CD14-positive monocyte (primary cell): ENCODE measurements at regions not wholly inside any gene's neighbourhood (a gene's known extent, or its start where the extent isn't known, plus 50 kb on each side); places are given as distances from the start of the nearest gene placed in this dataset.

ENCODE experiments used
- DNase-seq, 3 donors: peaks; one replicate each; pipeline ENCODE4 v3.0.0-alpha.2; 2011 to 2022
- H2AFZ ChIP-seq: 2 replicates; pipeline ENCODE4 v1.6.0; 2012; ENCODE audit warnings: mild to moderate bottlenecking, low read depth, low read length, inconsistent platforms; ENCODE audit not compliant: insufficient read depth, poor library complexity, severe bottlenecking
- H3K27ac ChIP-seq, 2 donors: 1 replicate in 1 of 2; 2 replicates in 1 of 2; pipeline ENCODE4 v1.5.1; 2012 to 2013; ENCODE audit warnings: low read length in 2 of 2, control low read depth in 1 of 2, inconsistent platforms in 1 of 2, low read depth in 1 of 2, mild to moderate bottlenecking in 1 of 2
- H3K27me3 ChIP-seq, 2 donors: one replicate each; pipeline versions ENCODE4 v1.6.0 to v1.6.1; 2011 to 2013; ENCODE audit warnings: low read length in 2 of 2; ENCODE audit not compliant: control insufficient read depth in 2 of 2, insufficient read depth in 2 of 2
- H3K36me3 ChIP-seq, 2 donors: replicated peaks in 1 of 2; 1 replicate in 1 of 2; 2 replicates in 1 of 2; pipeline versions ENCODE4 v1.5.1 to v1.6.1; 2012 to 2013; ENCODE audit warnings: low read length in 2 of 2, control low read depth in 1 of 2, inconsistent platforms in 1 of 2, mild to moderate bottlenecking in 1 of 2; ENCODE audit not compliant: insufficient read depth in 2 of 2, control insufficient read depth in 1 of 2
- H3K4me1 ChIP-seq, 2 donors: 1 replicate in 1 of 2; 2 replicates in 1 of 2; pipeline versions ENCODE4 v1.5.1 to v1.6.1; 2012 to 2013; ENCODE audit warnings: low read length in 2 of 2, control low read depth in 1 of 2, inconsistent platforms in 1 of 2, mild to moderate bottlenecking in 1 of 2, moderate library complexity in 1 of 2; ENCODE audit not compliant: insufficient read depth in 2 of 2, control insufficient read depth in 1 of 2
- H3K4me2 ChIP-seq: replicated peaks from 2 replicates; pipeline ENCODE3; 2012; ENCODE audit warnings: low read length, moderate library complexity, mild to moderate bottlenecking; ENCODE audit not compliant: poor library complexity, severe bottlenecking; ENCODE audit errors: extremely low read depth
- H3K4me3 ChIP-seq, 3 experiments: fragments of 200-600 bp in 1 of 3; sonication (generic) in 1 of 3; replicated peaks in 1 of 3; 1 replicate in 2 of 3; 2 replicates in 1 of 3; pipeline ENCODE4 v1.5.1; 2011 to 2013; ENCODE audit warnings: low read length in 3 of 3, mild to moderate bottlenecking in 3 of 3, control low read depth in 2 of 3, low read depth in 2 of 3, inconsistent platforms in 1 of 3, moderate library complexity in 1 of 3
- H3K79me2 ChIP-seq: 2 replicates; pipeline ENCODE4 v1.6.0; 2012; ENCODE audit warnings: mild to moderate bottlenecking, control low read depth, inconsistent platforms, low read length, moderate library complexity; ENCODE audit not compliant: insufficient read depth
- H3K9ac ChIP-seq: 2 replicates; pipeline ENCODE4 v1.6.0; 2017; ENCODE audit warnings: low read length, mild to moderate bottlenecking; ENCODE audit not compliant: insufficient read depth, poor library complexity, severe bottlenecking
- H3K9me3 ChIP-seq, 2 donors: replicated peaks in 1 of 2; 1 replicate in 1 of 2; 2 replicates in 1 of 2; pipeline versions ENCODE4 v1.5.1 to v1.6.1; 2012 to 2013; ENCODE audit warnings: low read length in 2 of 2, control low read depth in 1 of 2; ENCODE audit not compliant: control insufficient read depth in 1 of 2, insufficient read depth in 1 of 2
- H4K20me1 ChIP-seq: 2 replicates; pipeline ENCODE4 v1.6.0; 2012; ENCODE audit warnings: mild to moderate bottlenecking, low read length, control low read depth, moderate library complexity; ENCODE audit not compliant: insufficient read depth
- H3K27ac Mint-ChIP-seq, 7 donors: one replicate each; pipeline ENCODE4 v1.8.0; 2020; ENCODE audit warnings: mild to moderate bottlenecking in 7 of 7, mixed read lengths in 7 of 7, moderate library complexity in 6 of 7, inconsistent platforms in 2 of 7
- H3K27me3 Mint-ChIP-seq, 3 donors: one replicate each; pipeline ENCODE4 v1.8.0; 2021 to 2022; ENCODE audit warnings: low read depth in 3 of 3, mild to moderate bottlenecking in 3 of 3, mixed read lengths in 3 of 3, moderate library complexity in 3 of 3, inconsistent platforms in 1 of 3
- H3K36me3 Mint-ChIP-seq, 2 donors: one replicate each; pipeline ENCODE4 v1.8.0; 2020; ENCODE audit warnings: mixed read lengths in 2 of 2, inconsistent platforms in 1 of 2, mild to moderate bottlenecking in 1 of 2
- H3K4me1 Mint-ChIP-seq: one replicate; pipeline ENCODE4 v1.8.0; 2020; ENCODE audit warnings: mild to moderate bottlenecking, mixed read lengths
- H3K4me3 Mint-ChIP-seq, 2 donors: one replicate each; pipeline ENCODE4 v1.8.0; 2020; ENCODE audit warnings: mild to moderate bottlenecking in 2 of 2, mixed read lengths in 2 of 2, moderate library complexity in 1 of 2
- H3K9me3 Mint-ChIP-seq, 7 donors: one replicate each; pipeline ENCODE4 v1.8.0; 2020 to 2022; ENCODE audit warnings: mixed read lengths in 7 of 7, mild to moderate bottlenecking in 6 of 7, moderate library complexity in 6 of 7, inconsistent platforms in 2 of 7
- WGBS: methylation state at CpG from one replicate; pipeline ENCODE4 v1.1.5; 2013; ENCODE audit warnings: missing lambda C conversion rate; ENCODE audit not compliant: insufficient coverage; 5-methylcytosine and 5-hydroxymethylcytosine counted together
- intact Hi-C, 2 donors: fragments of 100-400 bp; cut with micrococcal nuclease; formaldehyde crosslinking; loops; one replicate each; pipeline versions ENCODE4 v1.15.0 to v1.15.1; 2023
- TF ChIP-seq, protein P1 (sequence below): fragments of 200-600 bp; IDR thresholded peaks from one replicate; pipeline ENCODE4 v1.8.0; 2022; ENCODE audit warnings: antibody characterized with exemption, mild to moderate bottlenecking

DNA sequence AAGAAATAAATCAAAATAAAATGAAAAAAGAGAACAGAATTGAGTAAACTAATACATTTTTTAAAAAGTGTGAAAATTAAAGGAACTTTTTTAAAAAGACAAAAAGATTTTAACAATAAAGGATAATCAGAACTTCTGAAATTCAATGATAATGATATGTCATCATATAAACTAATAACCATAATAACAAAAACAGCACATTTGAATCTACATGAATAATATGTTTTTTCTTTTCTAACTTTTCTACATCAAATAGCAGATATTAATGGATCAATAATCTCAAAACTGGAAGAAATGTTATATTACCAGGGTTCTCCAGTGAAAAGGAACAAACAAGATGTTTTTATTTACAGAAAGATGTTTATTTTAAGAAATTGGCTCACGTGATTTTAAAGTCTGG, 903.3 kb upstream of the MIR17HG start:
- Histone ChIP-seq H3K9ac (no peak overlapping the region), H3K79me2 (no peaks in the 10 kb centered on the region), H3K9me3 (peaks cover 0 to 4% of the 10 kb centered on the region in 2 donors), H3K36me3 (no peaks in the 10 kb centered on the region), H3K4me1 (no peaks in the 10 kb centered on the region), H3K27me3 (no peaks in the 10 kb centered on the region), H3K27ac (no peak overlapping the region), H4K20me1 (no peaks in the 10 kb centered on the region), H2AFZ (no peak overlapping the region), H3K4me3 (no peak overlapping the region), H3K4me2 (no peak overlapping the region)
- Mint-ChIP-seq H3K27me3 (no peaks in the 10 kb centered on the region), H3K4me1 (no peaks in the 10 kb centered on the region), H3K27ac (no peak overlapping the region), H3K36me3 (no peaks in the 10 kb centered on the region), H3K9me3 (peaks cover 0 to 12% (median 6%) of the 10 kb centered on the region in 7 donors), H3K4me3 (no peak overlapping the region)
- intact Hi-C loops = no loop called here
- TF ChIP-seq, protein P1, sequence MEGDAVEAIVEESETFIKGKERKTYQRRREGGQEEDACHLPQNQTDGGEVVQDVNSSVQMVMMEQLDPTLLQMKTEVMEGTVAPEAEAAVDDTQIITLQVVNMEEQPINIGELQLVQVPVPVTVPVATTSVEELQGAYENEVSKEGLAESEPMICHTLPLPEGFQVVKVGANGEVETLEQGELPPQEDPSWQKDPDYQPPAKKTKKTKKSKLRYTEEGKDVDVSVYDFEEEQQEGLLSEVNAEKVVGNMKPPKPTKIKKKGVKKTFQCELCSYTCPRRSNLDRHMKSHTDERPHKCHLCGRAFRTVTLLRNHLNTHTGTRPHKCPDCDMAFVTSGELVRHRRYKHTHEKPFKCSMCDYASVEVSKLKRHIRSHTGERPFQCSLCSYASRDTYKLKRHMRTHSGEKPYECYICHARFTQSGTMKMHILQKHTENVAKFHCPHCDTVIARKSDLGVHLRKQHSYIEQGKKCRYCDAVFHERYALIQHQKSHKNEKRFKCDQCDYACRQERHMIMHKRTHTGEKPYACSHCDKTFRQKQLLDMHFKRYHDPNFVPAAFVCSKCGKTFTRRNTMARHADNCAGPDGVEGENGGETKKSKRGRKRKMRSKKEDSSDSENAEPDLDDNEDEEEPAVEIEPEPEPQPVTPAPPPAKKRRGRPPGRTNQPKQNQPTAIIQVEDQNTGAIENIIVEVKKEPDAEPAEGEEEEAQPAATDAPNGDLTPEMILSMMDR = no peak
- 83% methylated on average over 1 of the region's 1 CpG for WGBS
- no peak for DNase-seq

DNA sequence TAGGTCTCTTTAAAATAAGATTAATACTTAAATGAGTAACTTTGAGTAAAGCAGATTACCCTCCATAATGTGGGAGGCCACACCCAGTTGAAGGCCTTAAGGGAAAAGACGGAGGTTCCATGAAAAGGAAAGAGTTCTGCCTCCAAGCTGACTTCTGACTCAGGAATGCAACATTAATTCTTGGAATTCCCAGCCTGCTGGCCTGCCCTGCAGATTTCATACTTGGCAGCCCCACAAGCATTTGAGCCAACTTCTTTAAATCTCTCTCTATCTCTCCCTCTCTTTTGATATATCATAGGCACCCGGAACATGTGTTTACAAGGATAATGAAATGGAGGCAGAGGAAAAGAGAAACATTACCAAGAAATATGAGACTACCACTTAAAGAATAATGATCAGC, 902.3 kb upstream of the MIR17HG start:
- H3K4me3 ChIP-seq = no peak overlapping the region
- H3K9ac ChIP-seq = no peak overlapping the region
- H3K27ac ChIP-seq = no peak overlapping the region
- intact Hi-C loops = no loop called here
- WGBS = 83% methylated on average over 1 of the region's 2 CpGs
- H3K79me2 ChIP-seq = no peaks in the 10 kb centered on the region
- H3K27me3 ChIP-seq = no peaks in the 10 kb centered on the region
- H2AFZ ChIP-seq = no peak overlapping the region
- H3K4me1 ChIP-seq = no peaks in the 10 kb centered on the region
- Mint-ChIP-seq H3K4me1 (no peaks in the 10 kb centered on the region), H3K36me3 (no peaks in the 10 kb centered on the region), H3K27ac (no peak overlapping the region), H3K4me3 (no peak overlapping the region), H3K9me3 (peaks cover 0 to 12% (median 6%) of the 10 kb centered on the region in 7 donors), H3K27me3 (no peaks in the 10 kb centered on the region)
- H3K9me3 ChIP-seq = peaks cover 0 to 4% of the 10 kb centered on the region in 2 donors
- TF ChIP-seq, protein P1 = no peak
- no peak for DNase-seq
- H4K20me1 ChIP-seq = no peaks in the 10 kb centered on the region
- H3K36me3 ChIP-seq = no peaks in the 10 kb centered on the region
- H3K4me2 ChIP-seq = no peak overlapping the region
